ENCODE measurements at regions not wholly inside any gene's neighbourhood (a gene's known extent, or its start where the extent isn't known, plus 50 kb on each side); places are given as distances from the start of the nearest gene placed in this dataset.

DNA sequence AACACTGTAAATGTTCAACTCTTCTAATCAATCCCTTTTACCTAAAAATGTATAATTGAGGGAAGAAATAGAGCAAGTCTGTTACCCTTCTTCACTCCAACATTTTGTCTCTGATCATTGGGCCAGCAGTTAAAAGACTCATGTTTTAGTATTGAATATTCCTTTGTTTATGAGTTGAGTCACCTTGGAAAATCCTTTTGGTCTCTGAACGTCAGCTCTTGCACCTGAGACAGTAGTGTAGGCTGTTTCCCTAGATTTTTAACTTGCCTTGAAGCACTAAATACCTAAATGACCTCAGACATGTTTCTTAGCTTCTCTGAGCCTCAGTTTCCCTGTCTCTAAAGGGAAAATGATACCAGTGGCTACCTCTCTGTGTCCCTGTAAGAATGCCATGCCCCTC is 184.2 kb downstream of the RFC3 start:
- Histone ChIP-seq H3K23ac (ENCODE audit: low read depth, low read length) (no peak overlapping the region), H3K4me1 (ENCODE audit: control insufficient read depth, insufficient read depth, low read length) (no peaks in the 10 kb centered on the region), H4K20me1 (ENCODE audit: insufficient read depth, low read length) (no peaks in the 10 kb centered on the region), H4K5ac (ENCODE audit: low read depth, low read length) (no peak overlapping the region), H2AFZ (replicated peaks; ENCODE audit: low read length, poor library complexity) (no peak overlapping the region), H4K91ac (ENCODE audit: insufficient read depth, low read depth, low read length) (no peak overlapping the region), H2BK5ac (ENCODE audit: low read depth, low read length, poor library complexity, severe bottlenecking) (no peak overlapping the region), H3K18ac (ENCODE audit: low read depth, low read length) (no peak overlapping the region), H2AK9ac (replicated peaks; ENCODE audit: low read depth, low read length, poor library complexity) (no peak overlapping the region), H3K4me2 (ENCODE audit: low read depth, low read length) (no peak overlapping the region), H4K8ac (ENCODE audit: low read depth in 2 of 2, low read length in 2 of 2) (no peak overlapping the region), H2AK5ac (ENCODE audit: low read depth, low read length) (no peak overlapping the region), H3K79me1 (ENCODE audit: low read depth in 1 of 2, low read length in 2 of 2) (no peaks in the 10 kb centered on the region), H3K4ac (ENCODE audit: low read depth, low read length) (no peak overlapping the region), H2BK15ac (ENCODE audit: low read depth, low read length) (no peak overlapping the region), H3K14ac (replicated peaks; ENCODE audit: low read depth, low read length) (no peak overlapping the region), H3K27ac (ENCODE audit: insufficient read depth, low read length) (no peak overlapping the region), H3K9me3 (ENCODE audit: control insufficient read depth, insufficient read depth, low read length) (no peaks in the 10 kb centered on the region), H3K9me1 (ENCODE audit: insufficient read depth, low read length) (no peaks in the 10 kb centered on the region), H3K56ac (ENCODE audit: extremely low read depth, insufficient read depth, low read length) (no peak overlapping the region), H3K27me3 (ENCODE audit: control insufficient read depth, insufficient read depth, low read length) (no peaks in the 10 kb centered on the region), H3K9ac (ENCODE audit: low read depth, low read length) (no peak overlapping the region), H2BK120ac (ENCODE audit: low read depth, low read length) (no peak overlapping the region), H2BK20ac (ENCODE audit: low read depth, low read length) (no peak overlapping the region), H3K36me3 (ENCODE audit: control insufficient read depth, insufficient read depth, low read length) (no peaks in the 10 kb centered on the region), H3K4me3 (ENCODE audit: insufficient read depth, low read depth, low read length) (no peak overlapping the region)
- in situ Hi-C loops (cut with MboI; ENCODE audit: low sequenced_read_pairs) = no loop called here
- no CpG with 5 or more reads among the region's 1 CpG for WGBS, 2 experiments (ENCODE audit: extremely low coverage in 2 of 2, insufficient read length in 1 of 2)
- ATAC-seq (ENCODE audit: low read depth) (no peak), DNase-seq (no peak)
- intact Hi-C loops (cut with micrococcal nuclease) = no loop called here
- ChIA-PET POLR2A (ENCODE audit: unreplicated experiment) (no interaction called here), CTCF (no interaction called here)
- BruUV-seq (replicated peaks) = no TSS peak
- dilution Hi-C loops (cut with HindIII; ENCODE audit: low sequenced_read_pairs, unreplicated experiment) = no loop called here
- no peak for TF ChIP-seq MXI1 (IDR thresholded peaks at IDR 0.05; ENCODE audit: borderline replicate concordance, low read depth, low read length)
- TF ChIP-seq POLR2A (IDR thresholded peaks at IDR 0.05; ENCODE audit: low read depth, low read length) = no peak
- no peak for TF ChIP-seq FOS (IDR thresholded peaks at IDR 0.05; ENCODE audit: low read depth, low read length)
- no peak for TF ChIP-seq CEBPB (IDR thresholded peaks at IDR 0.05; ENCODE audit: low read depth, low read length)
- no peak for TF ChIP-seq MAZ (IDR thresholded peaks at IDR 0.05; ENCODE audit: borderline replicate concordance, low read depth, low read length)

Measured in IMR-90 (cell line).